ENCODE measurements at regions not wholly inside any gene's neighbourhood (a gene's known extent, or its start where the extent isn't known, plus 50 kb on each side); places are given as distances from the start of the nearest gene placed in this dataset.

GRCh38 chr4:14726441-14726840, 275.8 kb upstream of the CPEB2 start:
- TF ChIP-seq, protein P1, sequence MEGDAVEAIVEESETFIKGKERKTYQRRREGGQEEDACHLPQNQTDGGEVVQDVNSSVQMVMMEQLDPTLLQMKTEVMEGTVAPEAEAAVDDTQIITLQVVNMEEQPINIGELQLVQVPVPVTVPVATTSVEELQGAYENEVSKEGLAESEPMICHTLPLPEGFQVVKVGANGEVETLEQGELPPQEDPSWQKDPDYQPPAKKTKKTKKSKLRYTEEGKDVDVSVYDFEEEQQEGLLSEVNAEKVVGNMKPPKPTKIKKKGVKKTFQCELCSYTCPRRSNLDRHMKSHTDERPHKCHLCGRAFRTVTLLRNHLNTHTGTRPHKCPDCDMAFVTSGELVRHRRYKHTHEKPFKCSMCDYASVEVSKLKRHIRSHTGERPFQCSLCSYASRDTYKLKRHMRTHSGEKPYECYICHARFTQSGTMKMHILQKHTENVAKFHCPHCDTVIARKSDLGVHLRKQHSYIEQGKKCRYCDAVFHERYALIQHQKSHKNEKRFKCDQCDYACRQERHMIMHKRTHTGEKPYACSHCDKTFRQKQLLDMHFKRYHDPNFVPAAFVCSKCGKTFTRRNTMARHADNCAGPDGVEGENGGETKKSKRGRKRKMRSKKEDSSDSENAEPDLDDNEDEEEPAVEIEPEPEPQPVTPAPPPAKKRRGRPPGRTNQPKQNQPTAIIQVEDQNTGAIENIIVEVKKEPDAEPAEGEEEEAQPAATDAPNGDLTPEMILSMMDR (IDR thresholded peaks at IDR 0.05), result no peak
- no peak for TF ChIP-seq POLR2A (IDR thresholded peaks at IDR 0.05)

All from adrenal gland (tissue), 5 donors.